Gastrocnemius medialis (tissue), 4 donors: ENCODE measurements at regions not wholly inside any gene's neighbourhood (a gene's known extent, or its start where the extent isn't known, plus 50 kb on each side); places are given as distances from the start of the nearest gene placed in this dataset.
A peak's percentile ranks its signal among the peaks of the same experiment; 100 is the strongest.
"Not testable (repeated sequence)": the region's sequence is repeated elsewhere in the genome, so short reads cannot be mapped to it uniquely, and the experiment has no call there.

Experiments
- ATAC-seq, 2 donors: fragments of 150-250 bp; one replicate each; pipeline ENCODE4 v1.9.1; 2016
- DNase-seq, 2 donors: peaks; one replicate each; pipeline ENCODE4 v3.0.0-alpha.2; 2019
- H3K27ac ChIP-seq, 4 donors: fragments of 200-600 bp; sonication (generic); 1 replicate in 1 of 4; 2 replicates in 3 of 4; pipeline ENCODE4 v1.5.1; 2016 to 2018; ENCODE audit warnings: mild to moderate bottlenecking in 2 of 4, moderate library complexity in 1 of 4
- H3K27me3 ChIP-seq, 3 donors: fragments of 200-600 bp; sonication (generic) in 2 of 3; 1 replicate in 1 of 3; 2 replicates in 2 of 3; pipeline versions ENCODE4 v1.5.1 to v1.6.0; 2016 to 2019; ENCODE audit warnings: mild to moderate bottlenecking in 1 of 3, moderate library complexity in 1 of 3
- H3K36me3 ChIP-seq, 2 donors: fragments of 200-600 bp; sonication (generic) in 1 of 2; one replicate each; pipeline ENCODE4 v1.5.1; 2017 to 2018
- H3K4me1 ChIP-seq, 2 donors: fragments of 200-600 bp; sonication (generic) in 1 of 2; one replicate each; pipeline ENCODE4 v1.5.1; 2016 to 2017; ENCODE audit warnings: mild to moderate bottlenecking in 2 of 2
- H3K4me3 ChIP-seq, 4 donors: fragments of 200-600 bp; sonication (generic) in 3 of 4; 1 replicate in 1 of 4; 2 replicates in 3 of 4; pipeline ENCODE4 v1.5.1; 2016 to 2019; ENCODE audit warnings: mild to moderate bottlenecking in 2 of 4
- H3K9me3 ChIP-seq, 3 donors: fragments of 200-600 bp; sonication (generic) in 2 of 3; 1 replicate in 1 of 3; 2 replicates in 2 of 3; pipeline ENCODE4 v1.5.1; 2016 to 2019
- CTCF ChIP-seq, 5 experiments: fragments of 450-650 bp in 3 of 5; fragments of 200-600 bp in 2 of 5; sonication (generic) in 2 of 5; IDR thresholded peaks in 4 of 5; conservative IDR thresholded peaks in 1 of 5; 1 replicate in 4 of 5; 2 replicates in 1 of 5; pipeline ENCODE4 v1.5.1; 2016 to 2019; ENCODE audit warnings: antibody characterized with exemption in 5 of 5, mild to moderate bottlenecking in 3 of 5, moderate library complexity in 3 of 5
- POLR2A ChIP-seq, 2 donors: fragments of 450-650 bp; IDR thresholded peaks; one replicate each; pipeline ENCODE4 v1.6.1; 2017; ENCODE audit warnings: antibody characterized with exemption in 2 of 2, mild to moderate bottlenecking in 2 of 2, moderate library complexity in 2 of 2
- in situ Hi-C, 4 donors: fragments of 200-750 bp; cut with MboI; loops; one replicate each; pipeline versions ENCODE4 v1.15.0 to v1.8.0; 2017; ENCODE audit warnings: low sequenced_read_pairs in 4 of 4
- intact Hi-C: fragments of 100-400 bp; cut with DNase I; formaldehyde crosslinking; loops from one replicate; pipeline ENCODE4 v1.15.1; 2023; ENCODE audit warnings: low total_unique reads

GRCh38 chr6:85715797-85716196 lies 73.1 kb upstream of the SYNCRIP start:
- in situ Hi-C loops (no loop called here), intact Hi-C loops (loop anchor here (2.0 kb wide), 1 partner anchor 31 kb away; no protein-coding TSS in a partner anchor)
- no peaks in the 10 kb centered on the region for H3K9me3 ChIP-seq
- no peak overlapping the region for H3K27ac ChIP-seq
- TF ChIP-seq POLR2A (IDR thresholded peaks at IDR 0.05): no peak
- DNase-seq: no peak
- no peak for ATAC-seq
- H3K4me3 ChIP-seq: no peak overlapping the region
- peaks cover 0 to 3% of the 10 kb centered on the region in 2 donors for H3K4me1 ChIP-seq
- H3K27me3 ChIP-seq: no peaks in the 10 kb centered on the region
- H3K36me3 ChIP-seq: no peaks in the 10 kb centered on the region

- Histone ChIP-seq H3K4me1 (peaks cover 0 to 3% of the 10 kb centered on the region in 2 donors), H3K27ac (peak overlapping the region; percentile 40 to 67 (median 57)), H3K36me3 (no peaks in the 10 kb centered on the region), H3K9me3 (no peaks in the 10 kb centered on the region), H3K27me3 (no peaks in the 10 kb centered on the region), H3K4me3 (no peak overlapping the region)
- in situ Hi-C loops: no loop called here
- intact Hi-C loops: loop anchor here (2.0 kb wide), 1 partner anchor 30 kb away; no protein-coding TSS in a partner anchor
- TF ChIP-seq POLR2A (IDR thresholded peaks at IDR 0.05): no peak
- TF ChIP-seq CTCF (IDR thresholded peaks at IDR 0.05 in 4 of 5, conservative IDR thresholded peaks at IDR 0.05 in 1 of 5): no peak
- ATAC-seq (peak; percentile 88 to 96), DNase-seq (peak; percentile 11 to 68)
These were observed 72.3 kb upstream of the SYNCRIP start for GRCh38 chr6:85714893-85715530.

GRCh38 chr6:85712346-85712745 lies 69.7 kb upstream of the SYNCRIP start:
- no peaks in the 10 kb centered on the region for H3K36me3 ChIP-seq
- no peak overlapping the region for H3K4me3 ChIP-seq
- H3K4me1 ChIP-seq: peaks cover 0 to 3% of the 10 kb centered on the region in 2 donors
- no peaks in the 10 kb centered on the region for H3K27me3 ChIP-seq
- intact Hi-C loops: no loop called here
- DNase-seq (no peak), ATAC-seq (no peak)
- H3K9me3 ChIP-seq: no peaks in the 10 kb centered on the region
- H3K27ac ChIP-seq: no peak overlapping the region
- TF ChIP-seq CTCF (IDR thresholded peaks at IDR 0.05 in 4 of 5, conservative IDR thresholded peaks at IDR 0.05 in 1 of 5) (no peak), POLR2A (IDR thresholded peaks at IDR 0.05) (no peak)
- in situ Hi-C loops: no loop called here

- H3K4me1 ChIP-seq, H3K27me3 ChIP-seq, in situ Hi-C loops, H3K4me3 ChIP-seq, H3K9me3 ChIP-seq, DNase-seq, ATAC-seq, H3K27ac ChIP-seq, H3K36me3 ChIP-seq, intact Hi-C loops: not testable (repeated sequence)
These were observed 64.9 kb upstream of the SYNCRIP start for GRCh38 chr6:85707515-85708145.

GRCh38 chr6:85706272-85706671 lies 63.6 kb upstream of the SYNCRIP start:
- no peak for TF ChIP-seq POLR2A (IDR thresholded peaks at IDR 0.05)
- TF ChIP-seq CTCF (IDR thresholded peaks at IDR 0.05 in 4 of 5, conservative IDR thresholded peaks at IDR 0.05 in 1 of 5): no peak
- intact Hi-C loops (no loop called here), in situ Hi-C loops (no loop called here)
- ATAC-seq: no peak
- H3K4me3 ChIP-seq: no peak overlapping the region
- H3K27ac ChIP-seq: no peak overlapping the region
- H3K36me3 ChIP-seq: no peaks in the 10 kb centered on the region
- DNase-seq: no peak
- no peaks in the 10 kb centered on the region for H3K27me3 ChIP-seq
- H3K9me3 ChIP-seq: no peaks in the 10 kb centered on the region
- no peaks in the 10 kb centered on the region for H3K4me1 ChIP-seq
